ENCODE measurements at regions not wholly inside any gene's neighbourhood (a gene's known extent, or its start where the extent isn't known, plus 50 kb on each side); places are given as distances from the start of the nearest gene placed in this dataset.

GRCh38 chr11:70510571-70510970 lies 112.2 kb downstream of the CTTN start:
- TF ChIP-seq CTCF (IDR thresholded peaks at IDR 0.05 in 2 of 3, conservative IDR thresholded peaks at IDR 0.05 in 1 of 3; ENCODE audit: borderline replicate concordance in 1 of 3, insufficient read depth in 1 of 3, low read depth in 2 of 3, low read length in 2 of 3) = no peak
- no peak for TF ChIP-seq SIN3A (IDR thresholded peaks at IDR 0.05; ENCODE audit: low read depth)
- TF ChIP-seq RAD21 (IDR thresholded peaks at IDR 0.05; ENCODE audit: low read depth) = no peak
- TF ChIP-seq SP1 (IDR thresholded peaks at IDR 0.05; ENCODE audit: low read depth) = no peak
- TF ChIP-seq POLR2A (IDR thresholded peaks at IDR 0.05; ENCODE audit: borderline replicate concordance, extremely low read depth, insufficient read depth, insufficient read length) = no peak
- no peak for TF ChIP-seq TCF7L2 (IDR thresholded peaks at IDR 0.05; ENCODE audit: borderline replicate concordance, extremely low read depth, insufficient read depth, insufficient read length)
- no peak for TF ChIP-seq SRF (IDR thresholded peaks at IDR 0.05; ENCODE audit: low read depth)
- no peak for TF ChIP-seq REST (IDR thresholded peaks at IDR 0.05; ENCODE audit: low read depth)
- TF ChIP-seq ATF3 (IDR thresholded peaks at IDR 0.05) = no peak
- TF ChIP-seq FOSL1 (IDR thresholded peaks at IDR 0.05; ENCODE audit: low read depth) = no peak
- no peak for TF ChIP-seq EGR1 (IDR thresholded peaks at IDR 0.05; ENCODE audit: low read depth)
- TF ChIP-seq POLR2AphosphoS5 (IDR thresholded peaks at IDR 0.05; ENCODE audit: low read depth, low read length) = no peak
